HL-60 (cell line): ENCODE measurements at regions not wholly inside any gene's neighbourhood (a gene's known extent, or its start where the extent isn't known, plus 50 kb on each side); places are given as distances from the start of the nearest gene placed in this dataset.

Experiments
- CTCF ChIP-seq: IDR thresholded peaks from one replicate; pipeline ENCODE4 v1.5.1; 2011; ENCODE audit warnings: low read length, control low read depth, inconsistent platforms; ENCODE audit not compliant: insufficient read depth
- GABPA ChIP-seq: IDR thresholded peaks from 2 replicates; pipeline ENCODE4 v1.6.1; 2012; ENCODE audit warnings: low read depth
- POLR2AphosphoS5 ChIP-seq: IDR thresholded peaks from 2 replicates; pipeline ENCODE4 v1.6.1; 2012; ENCODE audit warnings: low read depth
- REST ChIP-seq: IDR thresholded peaks from 2 replicates; pipeline ENCODE4 v1.6.1; 2012; ENCODE audit warnings: low read depth; ENCODE audit not compliant: insufficient replicate concordance

- TF ChIP-seq GABPA (no peak), POLR2AphosphoS5 (no peak), CTCF (no peak), REST (no peak)
Observed at GRCh38 chr1:4175566-4176405, 275.7 kb upstream of the C1orf174 start.
